A673 (cell line): ENCODE measurements at regions not wholly inside any gene's neighbourhood (a gene's known extent, or its start where the extent isn't known, plus 50 kb on each side); places are given as distances from the start of the nearest gene placed in this dataset.
"Not testable (repeated sequence)": the region's sequence is repeated elsewhere in the genome, so short reads cannot be mapped to it uniquely, and the experiment has no call there.

Experiments used
- BruUV-seq: library from RNA; stranded (reverse); fragments of 400-500 nt; replicated peaks from 2 replicates; lab custom pipeline; 2021; lab: Mats Ljungman, UMichigan
- CTCF ChIA-PET: fragments of 300-600 bp; sonication (Branson Sonifier 250); formaldehyde crosslinking; loops from one replicate; lab custom pipeline; 2022; ENCODE audit warnings: antibody characterized with exemption; lab: Charles Lee
- POLR2A ChIA-PET: fragments of 300-600 bp; sonication (Branson Sonifier 250); formaldehyde crosslinking; loops from one replicate; lab custom pipeline; 2022; ENCODE audit warnings: antibody characterized with exemption; ENCODE audit not compliant: low non-redundant PET; lab: Charles Lee
- DNase-seq: peaks from one replicate; pipeline ENCODE4 v3.0.0-alpha.2; 2015; ENCODE audit warnings: low spot score
- H3K27ac ChIP-seq: fragments of 200-600 bp; sonication (generic); 2 replicates; pipeline ENCODE4 v1.5.1; 2016; ENCODE audit warnings: mixed run types, low read depth, mild to moderate bottlenecking, mixed read lengths, antibody characterized with exemption, low read length; ENCODE audit not compliant: poor library complexity, severe bottlenecking
- H3K27me3 ChIP-seq: fragments of 200-600 bp; sonication (generic); replicated peaks from 2 replicates; pipeline ENCODE4 v1.6.1; 2017; ENCODE audit warnings: mixed run types, low read depth, mild to moderate bottlenecking, mixed read lengths, antibody characterized with exemption, low read length; ENCODE audit not compliant: insufficient read depth, poor library complexity
- H3K36me3 ChIP-seq: fragments of 200-600 bp; sonication (generic); 2 replicates; pipeline ENCODE4 v1.6.1; 2016; ENCODE audit warnings: mixed run types, mild to moderate bottlenecking, mixed read lengths, antibody characterized with exemption, low read length; ENCODE audit not compliant: insufficient read depth, poor library complexity, severe bottlenecking
- H3K4me1 ChIP-seq: fragments of 200-600 bp; sonication (generic); 2 replicates; pipeline ENCODE4 v1.6.1; 2017; ENCODE audit warnings: mixed run types, mild to moderate bottlenecking, mixed read lengths, antibody characterized with exemption, low read length; ENCODE audit not compliant: insufficient read depth, poor library complexity, severe bottlenecking
- H3K4me3 ChIP-seq: fragments of 200-600 bp; sonication (generic); 2 replicates; pipeline ENCODE4 v1.5.1; 2016; ENCODE audit warnings: low read depth, mixed run types, mild to moderate bottlenecking, mixed read lengths, low read length; ENCODE audit not compliant: poor library complexity, severe bottlenecking
- H3K9me3 ChIP-seq: fragments of 200-600 bp; sonication (generic); 2 replicates; pipeline ENCODE4 v1.6.1; 2016; ENCODE audit warnings: mixed run types, low read depth, mild to moderate bottlenecking, mixed read lengths, antibody characterized with exemption, low read length; ENCODE audit not compliant: poor library complexity, severe bottlenecking
- intact Hi-C: fragments of 100-400 bp; cut with micrococcal nuclease; formaldehyde crosslinking; loops from one replicate; pipeline ENCODE4 v1.10.0; 2022; ENCODE audit not compliant: unreplicated experiment

DNA sequence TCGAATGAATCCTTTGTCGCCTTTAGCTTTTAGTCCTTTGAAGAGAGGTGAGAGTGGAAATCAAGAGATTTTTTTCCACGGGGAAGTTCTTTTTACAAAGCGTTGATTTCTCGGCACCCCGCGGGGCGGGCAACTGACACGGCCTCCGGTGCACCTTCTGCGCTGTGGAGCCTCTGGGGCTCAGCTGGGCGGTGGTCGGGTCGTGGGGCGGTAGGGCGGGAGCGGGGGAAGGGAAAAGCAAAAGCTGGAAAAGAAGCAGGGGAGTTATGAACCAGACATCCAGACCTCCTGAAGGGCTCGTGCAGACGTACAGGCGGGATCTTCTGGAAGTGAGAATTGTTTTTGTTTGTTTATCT is 63.3 kb downstream of the PPIAL4C start:
- POLR2A ChIA-PET, DNase-seq, H3K27ac ChIP-seq, H3K27me3 ChIP-seq, H3K36me3 ChIP-seq, H3K4me1 ChIP-seq, CTCF ChIA-PET, H3K9me3 ChIP-seq, intact Hi-C loops: not testable (repeated sequence)
- H3K4me3 ChIP-seq: peak overlapping the region; percentile 35
- BruUV-seq: TSS peak; percentile 65

DNA sequence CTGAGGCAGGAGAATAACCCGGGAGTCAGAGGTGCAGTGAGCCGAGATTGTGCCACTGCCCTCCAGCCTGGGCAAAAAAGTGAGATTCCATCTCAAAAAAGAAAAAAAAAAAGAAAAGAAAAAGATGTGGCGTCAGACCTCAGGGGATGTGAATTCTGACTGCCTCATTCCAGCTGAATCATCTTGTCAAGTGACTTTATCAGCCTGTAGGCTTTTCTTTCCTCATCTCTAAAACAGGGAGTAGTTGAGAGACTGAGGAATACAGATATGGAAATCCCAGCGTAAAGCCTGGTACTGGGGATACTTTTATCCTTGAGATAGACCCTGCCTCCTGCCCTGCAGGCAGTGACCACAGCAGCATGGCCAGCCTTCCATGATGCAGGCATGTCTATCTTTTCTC is 74.1 kb downstream of the PPIAL4C start:
- H3K9me3 ChIP-seq: not testable (repeated sequence)

DNA sequence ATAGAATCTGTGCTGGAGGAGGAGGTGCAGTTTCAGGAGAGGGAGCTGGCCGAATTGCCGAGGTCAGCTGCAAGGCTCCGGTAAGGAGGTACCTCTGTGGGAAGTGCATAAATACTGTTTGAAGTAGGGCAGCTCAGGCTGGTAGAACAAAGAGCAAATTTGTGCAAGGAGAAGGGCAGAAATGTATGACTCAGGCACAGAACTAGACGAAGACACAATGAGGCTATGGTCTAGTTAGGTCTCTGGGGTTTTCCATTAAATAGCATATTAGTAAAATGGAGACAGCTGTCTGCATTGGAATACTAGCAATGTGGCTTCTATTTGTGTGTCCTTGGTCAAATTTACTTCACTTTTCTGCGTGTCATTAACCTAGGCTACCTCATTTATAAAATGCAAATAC is 74.5 kb downstream of the PPIAL4C start:
- H3K27me3 ChIP-seq, H3K9me3 ChIP-seq, POLR2A ChIA-PET, intact Hi-C loops, H3K27ac ChIP-seq, CTCF ChIA-PET, H3K4me3 ChIP-seq, H3K36me3 ChIP-seq, BruUV-seq, DNase-seq, H3K4me1 ChIP-seq: not testable (repeated sequence)

More for the DNA sequence above, 74.1 kb downstream of the PPIAL4C start:
- BruUV-seq, H3K4me1 ChIP-seq, H3K36me3 ChIP-seq, DNase-seq, H3K27me3 ChIP-seq, CTCF ChIA-PET, H3K27ac ChIP-seq, H3K4me3 ChIP-seq, intact Hi-C loops, POLR2A ChIA-PET: not testable (repeated sequence)

DNA sequence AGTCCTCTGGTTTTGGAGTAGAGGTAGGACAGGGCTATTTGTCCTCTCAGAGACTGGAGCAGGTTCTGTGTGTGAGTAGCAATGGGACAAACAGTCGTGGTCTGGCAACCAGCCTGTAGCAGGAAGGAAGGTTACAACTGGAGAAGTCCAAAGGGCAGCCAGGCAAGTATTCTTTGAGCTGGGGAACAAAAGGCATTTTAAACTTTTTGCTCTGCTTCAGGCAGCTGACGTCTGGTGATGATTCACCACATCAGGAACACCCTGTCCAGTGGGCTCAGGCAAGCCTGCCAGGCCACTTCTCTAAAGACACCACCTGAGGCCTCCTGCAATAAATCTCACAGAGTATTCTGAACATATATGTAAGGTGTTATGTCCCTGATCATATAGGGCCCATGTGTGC is 81.0 kb downstream of the PPIAL4C start:
- H3K36me3 ChIP-seq, DNase-seq, H3K4me3 ChIP-seq, CTCF ChIA-PET, H3K4me1 ChIP-seq, POLR2A ChIA-PET, H3K9me3 ChIP-seq, intact Hi-C loops, H3K27me3 ChIP-seq, BruUV-seq, H3K27ac ChIP-seq: not testable (repeated sequence)

DNA sequence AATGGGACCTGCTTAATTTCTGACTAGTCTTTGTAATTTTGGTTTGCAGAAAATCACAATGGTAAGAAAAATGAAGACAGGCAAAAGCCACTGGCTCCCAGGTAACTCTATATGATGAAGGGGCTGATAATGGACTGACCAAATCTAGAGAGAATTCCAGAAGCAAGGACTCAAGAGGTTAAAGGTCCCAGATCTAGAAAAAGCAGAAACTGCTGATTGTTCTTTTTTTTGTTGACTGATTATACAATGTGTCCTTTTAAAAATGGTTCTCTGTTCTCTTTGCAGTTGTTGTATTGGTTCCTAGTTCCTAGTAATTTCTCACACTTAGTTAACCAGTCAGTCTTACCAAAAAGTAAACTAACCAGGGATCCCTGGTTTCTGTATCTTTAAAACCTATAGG is 81.4 kb downstream of the PPIAL4C start:
- H3K9me3 ChIP-seq, DNase-seq, H3K4me1 ChIP-seq, POLR2A ChIA-PET, intact Hi-C loops, H3K27me3 ChIP-seq, H3K36me3 ChIP-seq, BruUV-seq, CTCF ChIA-PET, H3K27ac ChIP-seq, H3K4me3 ChIP-seq: not testable (repeated sequence)

DNA sequence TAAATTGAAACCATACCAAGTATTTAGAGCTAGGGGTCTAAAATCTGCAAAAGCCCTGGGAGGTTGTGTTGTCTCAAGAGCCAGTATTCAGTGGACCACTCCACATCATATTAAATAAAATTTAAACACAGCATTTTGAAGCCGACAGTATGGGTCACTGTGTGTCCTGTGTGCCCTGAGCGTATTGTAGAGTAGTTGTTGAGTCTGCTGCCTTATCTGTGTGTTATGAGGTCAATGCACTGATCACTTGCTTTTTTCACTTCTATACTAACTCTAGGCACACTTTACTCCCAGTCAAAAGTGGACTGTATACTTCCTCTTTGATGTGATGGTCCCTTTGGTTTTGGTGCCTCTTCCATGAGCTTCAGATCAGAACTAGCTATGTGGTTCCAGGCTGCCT is 81.9 kb downstream of the PPIAL4C start:
- DNase-seq, H3K27me3 ChIP-seq, CTCF ChIA-PET, H3K36me3 ChIP-seq, H3K27ac ChIP-seq, H3K9me3 ChIP-seq, H3K4me3 ChIP-seq, intact Hi-C loops, POLR2A ChIA-PET, BruUV-seq, H3K4me1 ChIP-seq: not testable (repeated sequence)

DNA sequence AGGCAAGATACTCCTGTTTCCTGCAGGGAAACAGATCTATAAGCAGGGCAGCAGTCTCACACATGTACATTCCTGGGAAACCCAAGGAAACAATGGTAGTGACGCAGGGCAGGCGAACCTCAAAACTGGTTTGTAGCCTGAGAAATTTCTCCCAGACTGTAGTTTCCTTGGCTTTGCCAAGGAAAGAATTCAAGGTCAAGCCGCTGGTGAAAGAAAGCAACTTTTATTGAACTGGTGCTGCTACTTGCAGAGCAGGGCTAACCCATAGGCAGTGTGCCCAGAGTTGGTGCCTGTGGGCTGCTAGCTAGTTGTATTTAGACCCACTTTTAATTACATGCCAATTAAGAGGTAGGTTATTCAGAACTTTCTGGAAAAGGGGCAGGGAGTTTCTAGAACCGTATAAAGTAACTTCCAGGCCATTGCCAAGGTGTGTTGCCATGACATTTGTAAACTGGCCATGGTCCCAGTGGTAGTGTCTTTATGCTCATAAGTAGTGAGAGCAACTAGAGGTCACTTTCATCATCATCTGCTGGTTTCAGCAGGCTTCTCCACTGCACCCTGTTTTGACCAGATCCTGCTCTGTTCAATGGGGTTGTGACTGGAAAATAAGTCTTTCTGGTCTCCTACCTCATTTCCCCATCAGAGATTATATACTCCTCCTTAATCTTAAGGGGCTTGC is 89.7 kb downstream of the PPIAL4C start:
- H3K4me1 ChIP-seq, intact Hi-C loops, POLR2A ChIA-PET, H3K27ac ChIP-seq, H3K36me3 ChIP-seq, DNase-seq, H3K27me3 ChIP-seq, CTCF ChIA-PET, H3K4me3 ChIP-seq, BruUV-seq, H3K9me3 ChIP-seq: not testable (repeated sequence)

DNA sequence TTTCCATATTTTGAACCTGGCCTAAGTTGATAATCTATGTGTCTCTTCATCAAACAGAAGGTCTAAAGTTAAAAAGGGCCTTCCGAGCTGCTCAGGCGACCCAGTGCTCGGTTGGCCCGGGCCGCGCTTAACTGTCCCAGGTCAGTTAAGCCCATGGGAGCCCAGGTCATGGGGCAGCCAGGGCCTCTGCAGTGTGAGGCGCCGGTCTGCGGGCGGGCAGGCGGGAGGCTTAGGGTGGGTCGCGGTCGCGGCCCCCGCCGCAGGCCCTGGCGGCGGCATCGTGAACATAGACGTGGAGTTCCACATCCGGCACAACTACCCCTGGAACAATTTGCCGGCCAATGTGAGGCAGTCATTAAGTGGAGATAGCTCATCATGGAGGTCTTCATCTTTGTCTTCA is 91.3 kb downstream of the PPIAL4C start:
- H3K9me3 ChIP-seq, H3K36me3 ChIP-seq, H3K27ac ChIP-seq, H3K4me3 ChIP-seq, intact Hi-C loops, BruUV-seq, POLR2A ChIA-PET, H3K4me1 ChIP-seq, DNase-seq, CTCF ChIA-PET, H3K27me3 ChIP-seq: not testable (repeated sequence)
